ENCODE measurements at regions not wholly inside any gene's neighbourhood (a gene's known extent, or its start where the extent isn't known, plus 50 kb on each side); places are given as distances from the start of the nearest gene placed in this dataset.
"Not testable (repeated sequence)": the region's sequence is repeated elsewhere in the genome, so short reads cannot be mapped to it uniquely, and the experiment has no call there.

- DNase-seq (ENCODE audit: missing footprints): no peak
- intact Hi-C loops (cut with DNase I): no loop called here
- ATAC-seq: no peak
Observed at GRCh38 chr1:187996780-187997179, 1168.0 kb downstream of the PLA2G4A start.

DNA sequence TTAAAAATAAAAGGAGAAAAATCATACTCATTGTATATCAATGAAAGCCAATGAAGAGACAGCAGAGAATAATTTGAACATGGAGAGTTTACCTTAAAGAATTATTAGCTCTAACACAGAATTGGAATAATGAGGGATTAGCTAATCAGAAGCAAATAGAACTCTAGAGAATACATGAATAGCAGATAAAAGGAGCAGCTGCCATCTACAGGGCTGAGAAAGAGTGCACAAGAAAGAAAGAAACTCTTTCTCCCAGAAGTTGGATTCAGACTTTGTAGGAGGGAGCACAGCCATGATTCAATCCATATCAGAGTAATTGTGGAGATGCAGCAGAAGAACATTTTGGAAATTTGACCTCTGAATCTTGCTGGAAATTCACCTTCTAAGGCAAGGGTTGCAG lies 1171.2 kb downstream of the PLA2G4A start:
- ATAC-seq (no peak), DNase-seq (ENCODE audit: missing footprints) (no peak)
- intact Hi-C loops (cut with DNase I): no loop called here

DNA sequence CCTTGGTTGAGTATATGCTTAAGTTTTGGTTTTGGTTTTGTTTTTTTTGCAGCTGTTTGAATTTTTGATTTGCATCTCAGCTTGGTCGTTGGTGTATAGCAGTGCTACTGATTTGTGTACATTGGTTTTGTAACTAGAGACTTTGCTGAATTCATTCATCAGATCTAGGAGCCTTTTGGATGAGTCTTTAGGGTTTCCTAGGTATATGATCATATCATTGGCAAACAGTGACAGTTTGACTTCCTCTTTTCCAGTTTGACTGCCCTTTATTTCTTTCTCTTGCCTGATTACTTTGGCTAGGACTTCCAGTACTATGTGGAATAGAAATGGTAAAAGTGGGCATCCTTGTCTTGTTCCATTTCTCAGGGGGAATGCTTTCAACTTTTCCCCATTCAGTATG lies 1174.9 kb downstream of the PLA2G4A start:
- intact Hi-C loops (cut with DNase I): not testable (repeated sequence)

GRCh38 chr1:188004849-188005248 lies 1176.1 kb downstream of the PLA2G4A start:
- intact Hi-C loops (cut with DNase I): no loop called here
- ATAC-seq: no peak
- DNase-seq (ENCODE audit: missing footprints): no peak

More for the DNA sequence above, 1174.9 kb downstream of the PLA2G4A start:
- not testable (repeated sequence) for ATAC-seq; DNase-seq (ENCODE audit: missing footprints)

GRCh38 chr1:188006354-188006753 lies 1177.6 kb downstream of the PLA2G4A start:
- intact Hi-C loops (cut with DNase I): no loop called here
- DNase-seq (ENCODE audit: missing footprints) (no peak), ATAC-seq (no peak)

DNA sequence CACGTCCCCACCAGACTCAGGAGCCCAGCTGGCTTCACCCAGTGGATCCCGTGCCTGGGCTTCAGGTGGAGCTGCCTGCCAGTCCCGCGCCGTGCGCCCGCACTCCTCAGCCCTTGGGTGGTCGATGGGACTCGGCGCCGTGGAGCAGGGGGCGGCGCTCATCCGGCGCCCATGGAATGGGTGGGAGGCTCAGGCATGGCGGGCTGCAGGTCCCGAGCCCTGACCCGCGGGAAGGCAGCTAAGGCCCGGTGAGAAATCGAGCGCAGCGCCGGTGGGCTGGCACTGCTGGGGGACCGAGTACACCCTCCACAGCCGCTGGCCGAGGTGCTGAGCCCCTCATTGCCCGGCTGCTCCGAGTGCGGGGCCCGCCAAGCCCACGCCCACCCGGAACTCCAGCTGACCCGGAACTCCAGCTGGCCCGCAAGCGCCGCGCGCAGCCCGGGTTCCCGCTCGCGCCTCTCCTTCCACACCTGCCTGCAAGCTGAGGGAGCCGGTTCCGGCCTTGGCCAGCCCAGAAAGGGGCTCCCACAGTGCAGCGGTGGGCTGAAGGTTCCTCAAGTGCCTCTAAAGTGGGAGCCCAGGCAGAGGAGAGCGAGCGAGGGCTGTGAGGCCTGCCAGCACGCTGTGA lies 1184.6 kb downstream of the PLA2G4A start:
- ATAC-seq; intact Hi-C loops (cut with DNase I): not testable (repeated sequence)
- peak; percentile 28 for DNase-seq (ENCODE audit: missing footprints)

- ATAC-seq (no peak), DNase-seq (ENCODE audit: missing footprints) (no peak)
- intact Hi-C loops (cut with DNase I): no loop called here
Observed at GRCh38 chr1:188017921-188018320, 1189.2 kb downstream of the PLA2G4A start.

DNA sequence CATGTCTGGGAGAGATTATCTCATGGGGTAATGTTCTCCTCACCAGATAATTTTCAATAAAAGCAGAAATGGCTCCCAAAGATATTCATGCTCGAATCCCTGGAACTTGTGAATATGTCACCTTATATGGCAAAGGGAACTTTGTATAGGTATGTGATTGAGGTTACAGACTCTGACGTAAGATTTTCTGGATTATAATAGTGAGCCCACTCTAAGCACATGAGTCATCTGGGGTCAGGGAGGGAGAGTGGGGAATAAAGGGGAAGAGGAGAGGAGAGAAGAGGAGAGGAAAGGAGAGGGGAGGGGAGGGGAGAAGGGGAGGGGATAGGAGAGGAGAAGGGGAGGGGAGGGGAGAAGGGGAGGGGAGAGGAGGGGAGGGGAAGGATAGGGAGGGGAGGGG lies 1193.9 kb downstream of the PLA2G4A start:
- no peak for DNase-seq (ENCODE audit: missing footprints)
- ATAC-seq: no peak
- intact Hi-C loops (cut with DNase I): no loop called here

- no peak for DNase-seq (ENCODE audit: missing footprints)
- intact Hi-C loops (cut with DNase I): no loop called here
- no peak for ATAC-seq
Observed at GRCh38 chr1:188023206-188023605, 1194.5 kb downstream of the PLA2G4A start.

DNA sequence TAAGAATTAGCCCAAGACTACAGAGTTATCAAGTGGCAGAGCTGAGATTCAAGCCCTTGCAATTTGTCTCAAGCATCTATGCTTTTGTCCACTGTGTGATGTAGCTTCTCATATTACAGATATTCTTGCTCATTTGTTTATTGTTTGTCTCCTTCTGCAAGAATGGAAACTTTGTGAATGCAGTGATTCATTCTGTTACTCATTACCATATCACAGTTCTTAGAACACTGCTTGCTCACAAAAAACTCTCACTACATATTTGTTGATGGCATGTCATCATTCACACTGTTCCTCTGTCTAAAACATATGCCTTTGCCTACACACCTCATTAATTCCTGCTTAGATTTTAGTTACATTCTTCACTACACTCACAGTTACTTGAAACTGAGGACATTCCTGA lies 1198.9 kb downstream of the PLA2G4A start:
- intact Hi-C loops (cut with DNase I): no loop called here
- ATAC-seq (no peak), DNase-seq (ENCODE audit: missing footprints) (no peak)

DNA sequence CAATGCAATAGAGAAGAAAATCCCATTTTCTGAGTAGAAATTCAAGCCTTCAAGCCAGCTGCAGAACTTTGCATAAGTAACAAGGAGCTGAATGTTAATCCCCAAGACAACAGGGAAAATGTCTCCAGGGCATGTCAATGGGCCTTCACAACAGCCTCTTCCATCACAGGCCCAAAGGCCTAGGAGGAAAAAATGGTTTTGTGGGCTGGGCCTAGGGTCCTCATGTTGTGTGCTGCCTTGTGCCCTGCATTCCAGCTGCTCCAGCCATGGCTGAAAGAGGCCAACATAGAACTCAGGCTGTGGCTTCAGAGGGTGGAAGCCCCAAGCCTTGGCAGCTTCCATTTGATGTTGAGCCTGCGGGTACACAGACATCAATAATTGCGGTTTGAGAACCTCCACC lies 1208.8 kb downstream of the PLA2G4A start:
- intact Hi-C loops (cut with DNase I); DNase-seq (ENCODE audit: missing footprints); ATAC-seq: not testable (repeated sequence)

- DNase-seq (ENCODE audit: missing footprints) (no peak), ATAC-seq (no peak)
- intact Hi-C loops (cut with DNase I): no loop called here
Observed at GRCh38 chr1:188043536-188044245, 1214.9 kb downstream of the PLA2G4A start.

- DNase-seq (ENCODE audit: missing footprints) (no peak), ATAC-seq (no peak)
- intact Hi-C loops (cut with DNase I): no loop called here
Observed at GRCh38 chr1:188050250-188050649, 1221.5 kb downstream of the PLA2G4A start.

GRCh38 chr1:188056011-188056410 lies 1227.3 kb downstream of the PLA2G4A start:
- ATAC-seq (no peak), DNase-seq (ENCODE audit: missing footprints) (no peak)
- intact Hi-C loops (cut with DNase I): no loop called here

- no peak for ATAC-seq
- DNase-seq (ENCODE audit: missing footprints): no peak
- intact Hi-C loops (cut with DNase I): no loop called here
Observed at GRCh38 chr1:188058801-188059200, 1230.1 kb downstream of the PLA2G4A start.

DNA sequence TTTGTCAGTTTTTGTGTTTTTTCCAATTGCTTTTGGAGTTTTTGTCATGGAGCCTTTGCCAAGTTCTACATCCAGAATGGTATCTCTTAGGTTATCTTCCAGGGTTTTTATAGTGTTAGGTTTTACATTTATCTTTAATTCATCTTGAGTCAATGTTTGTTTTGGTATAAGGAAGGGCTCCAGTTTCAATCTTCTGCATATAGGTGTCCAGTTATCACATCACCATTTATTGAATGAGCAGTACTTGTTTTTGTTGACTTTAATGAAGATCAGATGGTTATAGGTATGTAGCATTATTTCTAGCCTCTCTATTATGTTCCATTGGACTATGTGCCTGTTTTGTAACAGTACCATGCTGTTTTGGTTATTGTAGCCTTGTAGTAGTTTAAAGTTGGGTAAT lies 1233.1 kb downstream of the PLA2G4A start:
- intact Hi-C loops (cut with DNase I): no loop called here
- DNase-seq (ENCODE audit: missing footprints) (no peak), ATAC-seq (no peak)

- intact Hi-C loops (cut with DNase I): no loop called here
- ATAC-seq (no peak), DNase-seq (ENCODE audit: missing footprints) (no peak)
Observed at GRCh38 chr1:188062456-188062855, 1233.7 kb downstream of the PLA2G4A start.

- intact Hi-C loops (cut with DNase I): no loop called here
- ATAC-seq (no peak), DNase-seq (ENCODE audit: missing footprints) (no peak)
Observed at GRCh38 chr1:188065917-188066316, 1237.2 kb downstream of the PLA2G4A start.

DNA sequence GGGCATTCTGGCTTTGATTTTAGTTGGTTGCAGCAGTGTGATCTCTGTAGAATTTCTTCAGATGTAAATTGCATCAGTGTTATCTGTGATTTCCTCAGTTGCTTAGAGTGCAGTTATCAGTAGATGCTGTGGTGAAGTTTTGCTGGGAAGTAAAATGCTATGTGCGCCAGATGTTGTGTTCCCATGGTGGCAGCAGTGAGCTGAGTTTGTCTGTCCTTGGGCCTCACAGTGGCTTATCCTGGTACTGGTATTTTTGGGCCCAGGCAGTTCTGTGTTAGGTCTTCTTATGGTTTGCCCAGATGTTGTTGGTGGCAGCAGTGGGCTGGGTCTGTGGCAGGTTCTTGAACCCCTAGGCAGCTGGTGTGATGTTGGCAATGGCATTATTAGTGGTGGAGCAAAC lies 1242.1 kb downstream of the PLA2G4A start:
- intact Hi-C loops (cut with DNase I): no loop called here

DNA sequence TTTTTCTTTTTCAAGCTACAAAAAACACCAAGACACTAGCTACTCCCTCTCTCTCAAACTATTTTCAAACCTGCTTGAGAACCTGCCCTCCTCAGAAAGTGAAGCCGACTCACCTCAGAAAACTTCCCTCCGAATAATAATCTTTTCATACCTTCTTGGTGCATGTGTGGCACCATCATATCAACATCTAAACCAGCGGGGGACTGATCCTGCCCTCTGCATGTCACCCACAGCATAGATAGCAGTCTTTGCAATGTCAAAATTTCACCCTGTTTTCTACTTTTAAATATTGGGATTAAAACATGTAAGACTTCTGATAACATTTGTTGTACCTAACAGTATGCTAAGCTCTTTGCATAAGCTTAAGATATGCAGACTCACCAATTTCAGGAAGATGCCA lies 1260.3 kb downstream of the PLA2G4A start:
- no peak for ATAC-seq
- no peak for DNase-seq (ENCODE audit: missing footprints)
- intact Hi-C loops (cut with DNase I): no loop called here

More for the DNA sequence above, 1242.1 kb downstream of the PLA2G4A start:
- no peak for ATAC-seq
- DNase-seq (ENCODE audit: missing footprints): no peak

GRCh38 chr1:188089461-188089860 lies 1260.7 kb downstream of the PLA2G4A start:
- DNase-seq (ENCODE audit: missing footprints) (no peak), ATAC-seq (no peak)
- intact Hi-C loops (cut with DNase I): no loop called here
